K562 (cell line): ENCODE measurements at regions not wholly inside any gene's neighbourhood (a gene's known extent, or its start where the extent isn't known, plus 50 kb on each side); places are given as distances from the start of the nearest gene placed in this dataset.

Source experiments
- ATAC-seq: fragments of 200-7000 bp; cut with Tn5 transposase; 3 replicates; pipeline ENCODE4 v1.9.1; 2020; ENCODE audit warnings: moderate library complexity
- BruUV-seq: library from RNA; stranded (reverse); fragments of 400-500 nt; replicated peaks from 2 replicates; lab custom pipeline; 2021; lab: Mats Ljungman, UMichigan
- CTCF ChIA-PET: fragments of 300-600 bp; formaldehyde crosslinking; extraction: SDS; loops from one replicate; lab custom pipeline; 2021; ENCODE audit warnings: low intra/inter-chr PET ratio; lab: Yijun Ruan, JAX
- POLR2A ChIA-PET: fragments of 300-600, 350-650 bp; sonication (Branson Sonifier 250); formaldehyde crosslinking; extraction: SDS; loops from one replicate; lab custom pipeline; 2021; ENCODE audit warnings: antibody characterized with exemption, inconsistent platforms; lab: Yijun Ruan, JAX
- DNase-seq, 4 experiments: peaks; one replicate each; pipeline versions ENCODE4 v3.0.0 to v3.0.0-alpha.2; 2011 to 2018; ENCODE audit warnings: low spot score in 3 of 4, mixed read lengths in 3 of 4; ENCODE audit errors: extremely low read depth in 1 of 4
- FAIRE-seq: peaks from 2 replicates; lab custom pipeline; 2011; peaks lifted over from hg19 to GRCh38; lab: Jason Lieb, UNC
- H2AFZ ChIP-seq: 2 replicates; pipeline ENCODE4 v1.6.0; 2011; ENCODE audit warnings: low read depth, low read length, control low read depth, inconsistent platforms
- H3K27ac ChIP-seq: fragments of 200-600 bp; 3 replicates; pipeline ENCODE4 v1.8.0; 2011; ENCODE audit warnings: low read depth, mild to moderate bottlenecking, control low read depth, inconsistent platforms, low read length, moderate library complexity, mixed read lengths; ENCODE audit errors: extremely low read depth
- H3K27me3 ChIP-seq, 2 experiments: fragments of 300-600 bp in 1 of 2; 2 replicates in 1 of 2; 3 replicates in 1 of 2; pipeline versions ENCODE4 v1.6.0 to v1.8.0; 2011; ENCODE audit warnings: inconsistent platforms in 2 of 2, low read length in 2 of 2, mild to moderate bottlenecking in 1 of 2, mixed read lengths in 1 of 2, moderate library complexity in 1 of 2; ENCODE audit not compliant: control insufficient read depth in 2 of 2, insufficient read depth in 2 of 2
- H3K36me3 ChIP-seq: fragments of 300-600 bp; 3 replicates; pipeline ENCODE4 v1.8.0; 2011; ENCODE audit warnings: mild to moderate bottlenecking, low read length, inconsistent platforms; ENCODE audit not compliant: control insufficient read depth, insufficient read depth
- H3K4me1 ChIP-seq, 2 experiments: fragments of 200-600 bp in 1 of 2; replicated peaks in 1 of 2; 2 replicates in 1 of 2; 3 replicates in 1 of 2; pipeline versions ENCODE4 v1.5.1 to v1.8.0; 2011; ENCODE audit warnings: inconsistent platforms in 2 of 2, low read length in 2 of 2, mild to moderate bottlenecking in 1 of 2, mixed read lengths in 1 of 2, moderate library complexity in 1 of 2; ENCODE audit not compliant: control insufficient read depth in 2 of 2, insufficient read depth in 2 of 2
- H3K4me2 ChIP-seq: 2 replicates; pipeline ENCODE4 v1.6.1; 2011; ENCODE audit warnings: low read length, control low read depth, inconsistent platforms, mixed read lengths; ENCODE audit not compliant: insufficient read depth
- H3K4me3 ChIP-seq: fragments of 200-600 bp; sonication (generic), shearing (Covaris generic); 2 replicates; pipeline ENCODE4 v1.5.1; 2016; ENCODE audit warnings: control low read depth, inconsistent platforms
- H3K79me2 ChIP-seq: fragments of 200-600 bp; 3 replicates; pipeline ENCODE4 v1.8.0; 2011; ENCODE audit warnings: low read length, inconsistent platforms; ENCODE audit not compliant: control insufficient read depth, insufficient read depth
- H3K9ac ChIP-seq, 2 experiments: 2 replicates each; pipeline versions ENCODE4 v1.6.0 to v1.6.1; 2011; ENCODE audit warnings: low read depth in 2 of 2, low read length in 2 of 2, control low read depth in 1 of 2, inconsistent platforms in 1 of 2, mild to moderate bottlenecking in 1 of 2, mixed read lengths in 1 of 2; ENCODE audit not compliant: insufficient read depth in 1 of 2
- H3K9me1 ChIP-seq: one replicate; pipeline ENCODE4 v1.6.0; 2011; ENCODE audit warnings: inconsistent platforms, mild to moderate bottlenecking, low read length, moderate library complexity; ENCODE audit not compliant: control insufficient read depth, insufficient read depth
- H3K9me3 ChIP-seq: replicated peaks from 2 replicates; pipeline ENCODE4 v1.5.1; 2011; ENCODE audit warnings: low read depth, low read length, inconsistent platforms; ENCODE audit not compliant: control insufficient read depth, insufficient read depth
- H4K20me1 ChIP-seq: replicated peaks from 2 replicates; pipeline ENCODE4 v1.6.1; 2011; ENCODE audit warnings: low read length, inconsistent platforms, mixed read lengths; ENCODE audit not compliant: control insufficient read depth, insufficient read depth
- KLF10 ChIP-seq: fragments of 250-450 bp; sonication (Bioruptor Pico); IDR thresholded peaks from 2 replicates; pipeline ENCODE4 v1.6.1; 2021; ENCODE audit warnings: matching md5 sums
- NR1H2 ChIP-seq: sonication (generic); formaldehyde crosslinking; IDR thresholded peaks from 2 replicates; pipeline ENCODE4 v1.4.0; 2020; ENCODE audit warnings: mild to moderate bottlenecking, missing genetic modification reagents
- PYGO2 ChIP-seq: fragments of 450-650 bp; IDR thresholded peaks from 2 replicates; pipeline ENCODE4 v1.6.1; 2016; ENCODE audit warnings: mild to moderate bottlenecking, missing genetic modification characterization, moderate library complexity, missing compliant biosample characterization
- ZFP1 ChIP-seq: fragments of 450-650 bp; formaldehyde crosslinking; IDR thresholded peaks from 2 replicates; pipeline ENCODE4 v1.4.0; 2020; ENCODE audit warnings: mild to moderate bottlenecking, mixed read lengths
- whole genome bisulfite sequencing: fragments of 100-300 bp; shearing (Covaris generic); methylation state at CpG from one replicate; pipeline ENCODE4 v1.1.6; 2016; ENCODE audit warnings: low coverage, mixed read lengths; ENCODE audit not compliant: insufficient coverage; ENCODE audit errors: missing lambda C conversion rate; 5-methylcytosine and 5-hydroxymethylcytosine counted together
- in situ Hi-C: fragments of 300-500 bp; cut with MboI; formaldehyde crosslinking; loops from 4 replicates; pipeline ENCODE4 v1.15.0; 2018; ENCODE audit warnings: inconsistent platforms, mixed read lengths
- intact Hi-C: fragments of 100-400 bp; cut with micrococcal nuclease; formaldehyde crosslinking; loops from 2 replicates; pipeline ENCODE4 v1.14.2; 2022
- TF ChIP-seq, protein P1 (sequence below): fragments of 250-450 bp; sonication (Bioruptor Pico); IDR thresholded peaks from 2 replicates; pipeline ENCODE4 v1.9.0; 2021; ENCODE audit warnings: mild to moderate bottlenecking, inconsistent platforms
- TF ChIP-seq, protein P2 (sequence below): sonication (generic); formaldehyde crosslinking; IDR thresholded peaks from 2 replicates; pipeline ENCODE4 v1.5.0; 2020; ENCODE audit warnings: missing genetic modification reagents
- TF ChIP-seq, protein P3 (sequence below), 2 experiments: fragments of 450-650 bp; IDR thresholded peaks; 2 replicates each; pipeline ENCODE4 v1.6.1; 2016
- TF ChIP-seq, protein P4 (sequence below): fragments of 450-650 bp; IDR thresholded peaks from 2 replicates; pipeline ENCODE4 v1.6.1; 2017; ENCODE audit warnings: antibody characterized with exemption, mild to moderate bottlenecking

DNA sequence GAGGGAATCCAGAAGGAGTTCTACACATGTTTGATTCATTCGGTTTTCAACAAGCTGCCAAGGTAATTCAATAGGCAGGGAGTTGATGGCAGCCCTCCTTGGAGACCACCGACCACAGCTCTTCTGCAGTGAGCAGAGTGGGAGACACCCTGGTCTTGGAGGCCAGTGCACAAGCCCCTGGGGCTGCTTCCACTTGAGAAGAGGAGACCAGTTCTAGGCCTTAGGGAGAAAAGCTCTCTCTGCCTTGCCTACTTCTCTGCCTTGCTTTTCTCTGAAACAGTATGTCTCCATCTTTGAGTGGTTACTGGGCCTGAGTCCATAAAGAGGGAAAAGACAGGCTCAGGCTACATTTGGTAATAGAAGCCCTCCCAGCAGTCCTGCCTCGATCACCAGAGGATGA, 671.9 kb downstream of the UQCRFS1 start:
- H3K9ac ChIP-seq, result peak overlapping the region; percentile 29 to 87; a peak in 3 of 4 replicates
- peaks cover 9 to 10% of the 10 kb centered on the region in 2 experiments; a peak in 3 of 5 replicates for H3K4me1 ChIP-seq
- CTCF ChIA-PET, result no interaction called here
- intact Hi-C loops, result loop anchor here (2.0 kb wide), 1 partner anchor 14 kb away; no protein-coding TSS in a partner anchor
- POLR2A ChIA-PET, result interaction anchor here (0.7 to 7.0 kb wide), 8 partner anchors 12 to 63 kb away, joined by 3 to 81 read pairs (median 5); no protein-coding TSS in a partner anchor
- DNase-seq, result no peak
- BruUV-seq, result no TSS peak
- peaks cover 4% of the 10 kb centered on the region; the same call in 2 of the 3 replicates for H3K36me3 ChIP-seq
- H3K9me3 ChIP-seq, result no peaks in the 10 kb centered on the region
- peak overlapping the region; percentile 85 for H3K27ac ChIP-seq
- no peak overlapping the region for H2AFZ ChIP-seq
- H3K79me2 ChIP-seq, result peaks cover 94% of the 10 kb centered on the region
- H3K4me2 ChIP-seq, result peak overlapping the region; percentile 87
- in situ Hi-C loops, result loop anchor here (5.0 kb wide), 1 partner anchor 66 kb away; no protein-coding TSS in a partner anchor
- WGBS, result 0% methylated on average over 3 of the region's 3 CpGs
- ATAC-seq, result peak; percentile 29
- FAIRE-seq, result peak; percentile 56
- no peaks in the 10 kb centered on the region for H4K20me1 ChIP-seq
- no peaks in the 10 kb centered on the region for H3K27me3 ChIP-seq
- H3K9me1 ChIP-seq, result no peaks in the 10 kb centered on the region
- H3K4me3 ChIP-seq, result peak overlapping the region; percentile 48
- TF ChIP-seq, protein P1, sequence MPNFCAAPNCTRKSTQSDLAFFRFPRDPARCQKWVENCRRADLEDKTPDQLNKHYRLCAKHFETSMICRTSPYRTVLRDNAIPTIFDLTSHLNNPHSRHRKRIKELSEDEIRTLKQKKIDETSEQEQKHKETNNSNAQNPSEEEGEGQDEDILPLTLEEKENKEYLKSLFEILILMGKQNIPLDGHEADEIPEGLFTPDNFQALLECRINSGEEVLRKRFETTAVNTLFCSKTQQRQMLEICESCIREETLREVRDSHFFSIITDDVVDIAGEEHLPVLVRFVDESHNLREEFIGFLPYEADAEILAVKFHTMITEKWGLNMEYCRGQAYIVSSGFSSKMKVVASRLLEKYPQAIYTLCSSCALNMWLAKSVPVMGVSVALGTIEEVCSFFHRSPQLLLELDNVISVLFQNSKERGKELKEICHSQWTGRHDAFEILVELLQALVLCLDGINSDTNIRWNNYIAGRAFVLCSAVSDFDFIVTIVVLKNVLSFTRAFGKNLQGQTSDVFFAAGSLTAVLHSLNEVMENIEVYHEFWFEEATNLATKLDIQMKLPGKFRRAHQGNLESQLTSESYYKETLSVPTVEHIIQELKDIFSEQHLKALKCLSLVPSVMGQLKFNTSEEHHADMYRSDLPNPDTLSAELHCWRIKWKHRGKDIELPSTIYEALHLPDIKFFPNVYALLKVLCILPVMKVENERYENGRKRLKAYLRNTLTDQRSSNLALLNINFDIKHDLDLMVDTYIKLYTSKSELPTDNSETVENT, result no peak
- TF ChIP-seq, protein P2, sequence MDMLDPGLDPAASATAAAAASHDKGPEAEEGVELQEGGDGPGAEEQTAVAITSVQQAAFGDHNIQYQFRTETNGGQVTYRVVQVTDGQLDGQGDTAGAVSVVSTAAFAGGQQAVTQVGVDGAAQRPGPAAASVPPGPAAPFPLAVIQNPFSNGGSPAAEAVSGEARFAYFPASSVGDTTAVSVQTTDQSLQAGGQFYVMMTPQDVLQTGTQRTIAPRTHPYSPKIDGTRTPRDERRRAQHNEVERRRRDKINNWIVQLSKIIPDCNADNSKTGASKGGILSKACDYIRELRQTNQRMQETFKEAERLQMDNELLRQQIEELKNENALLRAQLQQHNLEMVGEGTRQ (CRISPR knock-in tag), result no peak
- TF ChIP-seq NR1H2 (CRISPR knock-in tag) (no peak), ZFP1 (CRISPR knock-in tag) (no peak), PYGO2 (tag) (no peak), KLF10 (CRISPR knock-in tag) (no peak)
- TF ChIP-seq, protein P3, sequence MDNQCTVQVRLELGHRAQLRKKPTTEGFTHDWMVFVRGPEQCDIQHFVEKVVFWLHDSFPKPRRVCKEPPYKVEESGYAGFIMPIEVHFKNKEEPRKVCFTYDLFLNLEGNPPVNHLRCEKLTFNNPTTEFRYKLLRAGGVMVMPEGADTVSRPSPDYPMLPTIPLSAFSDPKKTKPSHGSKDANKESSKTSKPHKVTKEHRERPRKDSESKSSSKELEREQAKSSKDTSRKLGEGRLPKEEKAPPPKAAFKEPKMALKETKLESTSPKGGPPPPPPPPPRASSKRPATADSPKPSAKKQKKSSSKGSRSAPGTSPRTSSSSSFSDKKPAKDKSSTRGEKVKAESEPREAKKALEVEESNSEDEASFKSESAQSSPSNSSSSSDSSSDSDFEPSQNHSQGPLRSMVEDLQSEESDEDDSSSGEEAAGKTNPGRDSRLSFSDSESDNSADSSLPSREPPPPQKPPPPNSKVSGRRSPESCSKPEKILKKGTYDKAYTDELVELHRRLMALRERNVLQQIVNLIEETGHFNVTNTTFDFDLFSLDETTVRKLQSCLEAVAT (IDR thresholded peaks at IDR 0.05), result peak; percentile 91 to 92; a peak in 3 of 4 replicates
- TF ChIP-seq, protein P4, sequence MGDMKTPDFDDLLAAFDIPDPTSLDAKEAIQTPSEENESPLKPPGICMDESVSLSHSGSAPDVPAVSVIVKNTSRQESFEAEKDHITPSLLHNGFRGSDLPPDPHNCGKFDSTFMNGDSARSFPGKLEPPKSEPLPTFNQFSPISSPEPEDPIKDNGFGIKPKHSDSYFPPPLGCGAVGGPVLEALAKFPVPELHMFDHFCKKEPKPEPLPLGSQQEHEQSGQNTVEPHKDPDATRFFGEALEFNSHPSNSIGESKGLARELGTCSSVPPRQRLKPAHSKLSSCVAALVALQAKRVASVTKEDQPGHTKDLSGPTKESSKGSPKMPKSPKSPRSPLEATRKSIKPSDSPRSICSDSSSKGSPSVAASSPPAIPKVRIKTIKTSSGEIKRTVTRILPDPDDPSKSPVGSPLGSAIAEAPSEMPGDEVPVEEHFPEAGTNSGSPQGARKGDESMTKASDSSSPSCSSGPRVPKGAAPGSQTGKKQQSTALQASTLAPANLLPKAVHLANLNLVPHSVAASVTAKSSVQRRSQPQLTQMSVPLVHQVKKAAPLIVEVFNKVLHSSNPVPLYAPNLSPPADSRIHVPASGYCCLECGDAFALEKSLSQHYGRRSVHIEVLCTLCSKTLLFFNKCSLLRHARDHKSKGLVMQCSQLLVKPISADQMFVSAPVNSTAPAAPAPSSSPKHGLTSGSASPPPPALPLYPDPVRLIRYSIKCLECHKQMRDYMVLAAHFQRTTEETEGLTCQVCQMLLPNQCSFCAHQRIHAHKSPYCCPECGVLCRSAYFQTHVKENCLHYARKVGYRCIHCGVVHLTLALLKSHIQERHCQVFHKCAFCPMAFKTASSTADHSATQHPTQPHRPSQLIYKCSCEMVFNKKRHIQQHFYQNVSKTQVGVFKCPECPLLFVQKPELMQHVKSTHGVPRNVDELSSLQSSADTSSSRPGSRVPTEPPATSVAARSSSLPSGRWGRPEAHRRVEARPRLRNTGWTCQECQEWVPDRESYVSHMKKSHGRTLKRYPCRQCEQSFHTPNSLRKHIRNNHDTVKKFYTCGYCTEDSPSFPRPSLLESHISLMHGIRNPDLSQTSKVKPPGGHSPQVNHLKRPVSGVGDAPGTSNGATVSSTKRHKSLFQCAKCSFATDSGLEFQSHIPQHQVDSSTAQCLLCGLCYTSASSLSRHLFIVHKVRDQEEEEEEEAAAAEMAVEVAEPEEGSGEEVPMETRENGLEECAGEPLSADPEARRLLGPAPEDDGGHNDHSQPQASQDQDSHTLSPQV, result 0 out of 2 replicates have a peak, but pooled peaks have one; percentile 29
